SH-SY5Y (cell line): ENCODE measurements at regions not wholly inside any gene's neighbourhood (a gene's known extent, or its start where the extent isn't known, plus 50 kb on each side); places are given as distances from the start of the nearest gene placed in this dataset.

Experiments
- GATA2 ChIP-seq: IDR thresholded peaks from 2 replicates; pipeline ENCODE4 v1.6.1; 2011; ENCODE audit warnings: mild to moderate bottlenecking, low read depth, low read length
- GATA3 ChIP-seq: IDR thresholded peaks from 2 replicates; pipeline ENCODE4 v1.6.1; 2011; ENCODE audit warnings: low read depth, mild to moderate bottlenecking, low read length, moderate library complexity

DNA sequence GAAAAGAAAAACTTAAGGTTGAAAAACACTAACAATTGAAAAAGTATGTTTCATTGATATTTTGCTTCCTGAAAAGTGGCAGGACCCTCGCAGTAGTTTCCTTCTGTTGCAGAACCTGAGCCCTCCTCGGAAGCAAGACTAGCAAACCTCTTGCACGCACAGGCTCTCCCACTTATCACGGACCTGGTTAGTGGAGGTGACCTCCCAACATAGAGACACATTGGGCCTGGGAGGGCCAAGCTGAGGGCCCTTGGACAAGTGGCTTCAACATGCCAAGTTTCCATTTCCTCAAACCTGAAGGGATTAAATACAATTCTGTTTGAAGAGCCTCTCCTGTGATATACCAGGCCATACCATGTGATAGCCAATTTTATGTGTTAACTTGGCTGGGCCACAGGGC, 133.4 kb upstream of the AGAP1 start:
- TF ChIP-seq GATA2 (no peak), GATA3 (no peak)
